ENCODE measurements at regions not wholly inside any gene's neighbourhood (a gene's known extent, or its start where the extent isn't known, plus 50 kb on each side); places are given as distances from the start of the nearest gene placed in this dataset.

GRCh38 chr14:61618448-61618847 lies 76.9 kb upstream of the HIF1A start:
- TF ChIP-seq KDM1A (IDR thresholded peaks at IDR 0.05; ENCODE audit: borderline replicate concordance, low read length), result no peak
- no peak for TF ChIP-seq EZH2 (IDR thresholded peaks at IDR 0.05; ENCODE audit: low read depth, low read length, severe bottlenecking)
- TF ChIP-seq POLR2A (IDR thresholded peaks at IDR 0.05; ENCODE audit: control extremely low read depth in 1 of 2, low read depth in 2 of 2, low read length in 2 of 2), result no peak
- TF ChIP-seq, protein P1, sequence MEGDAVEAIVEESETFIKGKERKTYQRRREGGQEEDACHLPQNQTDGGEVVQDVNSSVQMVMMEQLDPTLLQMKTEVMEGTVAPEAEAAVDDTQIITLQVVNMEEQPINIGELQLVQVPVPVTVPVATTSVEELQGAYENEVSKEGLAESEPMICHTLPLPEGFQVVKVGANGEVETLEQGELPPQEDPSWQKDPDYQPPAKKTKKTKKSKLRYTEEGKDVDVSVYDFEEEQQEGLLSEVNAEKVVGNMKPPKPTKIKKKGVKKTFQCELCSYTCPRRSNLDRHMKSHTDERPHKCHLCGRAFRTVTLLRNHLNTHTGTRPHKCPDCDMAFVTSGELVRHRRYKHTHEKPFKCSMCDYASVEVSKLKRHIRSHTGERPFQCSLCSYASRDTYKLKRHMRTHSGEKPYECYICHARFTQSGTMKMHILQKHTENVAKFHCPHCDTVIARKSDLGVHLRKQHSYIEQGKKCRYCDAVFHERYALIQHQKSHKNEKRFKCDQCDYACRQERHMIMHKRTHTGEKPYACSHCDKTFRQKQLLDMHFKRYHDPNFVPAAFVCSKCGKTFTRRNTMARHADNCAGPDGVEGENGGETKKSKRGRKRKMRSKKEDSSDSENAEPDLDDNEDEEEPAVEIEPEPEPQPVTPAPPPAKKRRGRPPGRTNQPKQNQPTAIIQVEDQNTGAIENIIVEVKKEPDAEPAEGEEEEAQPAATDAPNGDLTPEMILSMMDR (IDR thresholded peaks at IDR 0.05; ENCODE audit: control extremely low read depth in 1 of 3, insufficient read depth in 1 of 3, low read depth in 1 of 3, low read length in 3 of 3), result no peak
- no peak for TF ChIP-seq USF2 (IDR thresholded peaks at IDR 0.05; ENCODE audit: low read length)
- TF ChIP-seq NRF1 (IDR thresholded peaks at IDR 0.05; ENCODE audit: low read depth, low read length), result no peak

Measured in H1 (cell line).